Suppressor macrophage treated with lipopolysaccharide for 4 hours (primary cell): ENCODE measurements at regions not wholly inside any gene's neighbourhood (a gene's known extent, or its start where the extent isn't known, plus 50 kb on each side); places are given as distances from the start of the nearest gene placed in this dataset.

ENCODE experiments used
- DNase-seq: peaks from one replicate; pipeline ENCODE4 v3.0.0-alpha.2; 2020

DNA sequence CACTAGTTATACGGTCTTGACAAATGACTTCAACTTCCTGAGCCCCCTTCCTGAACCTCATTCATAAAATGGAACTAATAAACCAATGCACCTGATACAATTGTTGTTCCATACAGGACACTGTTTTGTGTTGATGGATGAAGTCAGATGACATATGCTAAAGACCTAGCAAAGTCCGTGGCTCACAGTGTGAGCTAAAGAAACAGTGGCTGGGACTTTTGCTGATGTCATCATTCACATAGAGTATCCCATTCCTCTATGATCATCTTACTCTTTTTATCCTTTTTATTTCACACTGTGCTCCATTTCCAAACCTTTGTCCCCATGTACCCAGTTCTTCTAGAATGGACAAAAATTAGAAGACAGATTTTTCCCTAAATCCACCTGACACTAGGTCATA is 83.7 kb upstream of the KAZN start:
- no peak for DNase-seq

DNA sequence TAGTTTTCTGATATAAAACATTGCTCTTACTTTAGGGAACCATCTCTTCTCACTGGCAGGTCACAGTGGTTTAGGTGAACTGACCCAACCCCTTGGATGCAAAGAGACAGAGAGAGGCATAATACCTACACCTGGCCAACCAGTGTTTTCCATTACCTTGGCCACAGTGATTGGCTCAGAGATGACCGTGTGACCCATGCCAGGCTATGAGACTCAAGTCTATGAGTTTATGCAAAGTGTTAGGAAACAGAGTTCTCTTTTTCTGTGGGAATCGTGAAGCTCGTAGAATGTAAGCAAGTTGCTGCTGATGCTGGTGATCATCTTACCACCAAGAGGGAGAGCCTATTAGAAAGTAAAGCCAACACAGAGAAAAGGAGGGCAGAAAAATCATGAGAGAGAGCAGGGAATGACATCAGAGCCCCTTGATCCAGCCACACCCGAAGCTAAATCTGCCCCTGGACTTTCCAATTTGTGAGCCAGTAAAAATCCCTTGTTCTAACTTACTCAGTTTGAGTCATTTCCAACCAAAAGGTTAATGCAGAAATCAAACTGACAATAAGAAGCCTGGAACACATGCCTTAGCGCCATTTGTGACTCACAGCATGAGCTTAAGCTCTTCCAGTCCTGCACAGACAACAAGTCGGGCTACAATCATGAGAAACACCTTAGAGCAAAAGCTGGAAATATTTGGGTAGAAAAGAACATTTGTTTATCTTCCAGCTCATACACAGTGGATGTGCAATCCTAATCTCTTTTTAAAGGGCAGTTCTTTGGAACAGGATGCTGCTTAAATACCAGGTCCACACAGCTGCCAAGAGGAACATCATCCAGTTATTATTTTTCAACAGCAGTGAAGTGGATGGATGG is 81.3 kb upstream of the KAZN start:
- DNase-seq, result peak; percentile 57

DNA sequence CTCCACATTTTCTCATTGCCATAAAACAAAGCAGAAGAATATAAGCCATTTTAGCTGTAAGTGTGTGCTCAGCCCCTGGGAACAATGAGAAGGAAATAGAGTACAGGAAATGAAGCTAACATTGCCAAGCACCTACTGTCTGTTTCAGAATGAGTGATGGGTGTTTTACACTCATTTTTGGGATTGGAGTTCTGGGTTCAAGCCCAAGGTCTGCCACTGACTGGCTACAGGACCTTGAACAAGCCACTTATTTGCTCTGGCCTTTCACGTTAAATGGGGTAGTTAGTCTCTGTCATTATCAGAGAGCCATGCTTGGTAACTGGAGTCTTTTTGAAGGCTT is 80.7 kb upstream of the KAZN start:
- DNase-seq, result peak; percentile 13

DNA sequence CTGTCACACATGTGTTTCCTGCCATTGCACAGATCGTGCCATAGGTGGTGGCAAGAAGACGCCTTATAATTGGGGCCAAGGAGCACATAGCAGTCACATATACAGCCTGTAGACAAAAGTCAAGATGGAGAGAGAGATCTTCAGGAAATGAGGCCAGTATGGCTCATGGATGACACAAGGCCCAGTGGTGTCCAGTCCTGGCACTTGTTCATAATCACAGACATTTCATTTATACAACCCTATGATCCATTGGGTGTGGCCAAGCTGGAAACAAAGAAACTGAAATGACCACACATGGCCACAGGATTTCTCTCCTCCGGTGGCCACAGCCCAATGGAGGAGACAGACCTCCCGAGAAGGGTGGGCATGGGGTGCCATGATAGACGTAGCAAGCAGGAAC is 78.5 kb upstream of the KAZN start:
- DNase-seq, result no peak

DNA sequence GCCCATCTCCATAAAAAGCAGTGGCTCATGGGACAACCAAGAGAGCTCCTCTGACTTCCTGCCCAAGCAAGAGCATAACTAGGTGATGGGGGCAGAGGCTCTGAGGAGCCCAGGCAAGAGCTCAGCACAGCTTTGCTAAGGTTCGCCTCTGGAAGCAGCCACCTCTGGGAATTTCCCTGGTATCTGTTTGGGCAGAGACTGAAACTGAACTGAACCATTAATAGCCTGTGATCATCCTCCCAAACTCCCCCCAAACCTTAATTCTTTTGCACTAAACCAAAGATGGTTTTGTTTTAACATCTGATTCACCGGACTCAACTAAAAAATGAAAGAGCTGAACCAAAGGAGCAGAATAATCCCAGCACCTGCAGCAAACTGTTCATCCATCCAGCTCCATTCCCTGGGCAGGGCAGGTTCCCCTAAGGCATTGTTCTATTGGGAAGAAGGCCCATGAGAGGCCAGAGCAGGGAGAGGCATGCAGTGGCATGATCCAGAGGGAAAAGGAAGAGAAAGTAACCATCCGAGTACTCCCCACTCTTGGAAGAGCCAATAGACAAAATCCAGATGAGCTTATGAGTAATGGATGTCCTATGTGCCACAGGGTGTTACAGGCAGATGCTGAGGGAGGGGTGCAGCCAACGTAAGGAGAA is 77.8 kb upstream of the KAZN start:
- no peak for DNase-seq

DNA sequence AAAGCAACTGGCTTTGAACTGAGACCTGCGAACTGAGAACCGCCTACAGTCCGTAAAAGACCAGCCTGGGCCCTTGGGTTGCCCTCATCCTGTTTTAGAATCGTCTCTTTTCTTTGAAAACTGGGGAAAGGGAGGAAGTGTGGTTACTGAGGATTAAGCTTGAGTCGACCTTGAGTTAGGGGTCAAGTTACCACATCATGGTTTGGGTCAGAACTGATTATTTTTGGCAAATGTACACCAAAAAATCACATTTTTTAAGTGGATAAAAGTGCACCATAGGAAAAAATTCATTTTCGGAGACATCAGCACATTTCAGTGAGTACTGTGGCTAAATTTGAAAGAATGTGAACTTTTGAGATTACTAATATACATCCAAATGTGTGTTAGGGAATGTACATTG is 76.9 kb upstream of the KAZN start:
- DNase-seq, result no peak

DNA sequence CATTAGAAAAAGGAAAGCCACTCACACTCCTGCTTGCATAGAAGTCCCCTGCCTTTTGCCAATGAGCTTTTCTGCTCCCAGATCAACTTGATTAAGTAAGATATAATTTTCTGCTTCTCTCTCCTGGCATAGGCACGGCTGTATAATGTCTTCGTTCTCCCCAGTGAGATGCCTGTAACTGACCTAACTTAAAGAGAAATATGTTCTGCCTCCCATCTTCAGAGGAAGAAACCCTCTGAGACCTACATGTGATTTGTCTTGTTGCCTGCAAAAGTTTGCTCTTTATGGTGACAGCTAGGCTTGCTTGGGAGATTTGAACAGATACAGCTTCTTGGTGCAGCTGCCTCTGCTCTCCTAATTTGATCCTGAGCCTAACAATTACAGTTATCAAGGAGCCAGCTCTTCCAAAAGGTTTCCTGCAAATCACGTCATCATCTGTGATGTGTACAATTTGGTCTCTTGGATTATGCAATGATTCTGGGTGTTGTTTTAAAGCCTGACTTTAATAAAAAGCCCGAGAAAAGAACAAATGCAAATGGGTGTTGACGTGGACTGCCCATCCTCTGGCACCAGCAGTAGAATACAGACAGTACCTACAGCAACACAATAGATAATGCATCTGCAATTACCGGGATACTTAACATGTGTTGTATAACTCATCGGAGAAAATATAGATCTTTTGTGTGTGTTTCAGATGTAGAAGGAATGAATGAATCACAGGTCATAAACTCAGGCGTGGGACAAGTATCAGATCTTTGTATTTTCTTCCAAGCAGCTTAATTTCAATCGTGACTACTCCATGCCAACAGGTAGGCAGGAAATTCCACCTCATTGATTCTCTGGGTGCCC is 76.2 kb upstream of the KAZN start:
- no peak for DNase-seq

DNA sequence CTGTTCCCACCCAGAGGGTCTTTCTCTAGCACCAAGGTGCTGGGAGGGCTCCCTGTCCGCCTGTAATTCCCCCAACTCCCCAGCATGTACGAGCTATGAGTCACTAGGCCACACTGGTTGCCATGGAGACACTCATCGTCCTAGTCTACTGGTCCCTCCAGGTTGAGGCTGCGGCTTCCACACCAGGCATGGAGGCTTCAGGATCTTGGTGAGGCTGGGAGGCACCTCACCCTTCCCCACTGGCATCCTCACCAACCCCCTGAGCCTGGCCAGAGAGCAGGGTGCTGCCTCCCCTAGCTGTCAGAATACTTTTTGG is 75.6 kb upstream of the KAZN start:
- no peak for DNase-seq

DNA sequence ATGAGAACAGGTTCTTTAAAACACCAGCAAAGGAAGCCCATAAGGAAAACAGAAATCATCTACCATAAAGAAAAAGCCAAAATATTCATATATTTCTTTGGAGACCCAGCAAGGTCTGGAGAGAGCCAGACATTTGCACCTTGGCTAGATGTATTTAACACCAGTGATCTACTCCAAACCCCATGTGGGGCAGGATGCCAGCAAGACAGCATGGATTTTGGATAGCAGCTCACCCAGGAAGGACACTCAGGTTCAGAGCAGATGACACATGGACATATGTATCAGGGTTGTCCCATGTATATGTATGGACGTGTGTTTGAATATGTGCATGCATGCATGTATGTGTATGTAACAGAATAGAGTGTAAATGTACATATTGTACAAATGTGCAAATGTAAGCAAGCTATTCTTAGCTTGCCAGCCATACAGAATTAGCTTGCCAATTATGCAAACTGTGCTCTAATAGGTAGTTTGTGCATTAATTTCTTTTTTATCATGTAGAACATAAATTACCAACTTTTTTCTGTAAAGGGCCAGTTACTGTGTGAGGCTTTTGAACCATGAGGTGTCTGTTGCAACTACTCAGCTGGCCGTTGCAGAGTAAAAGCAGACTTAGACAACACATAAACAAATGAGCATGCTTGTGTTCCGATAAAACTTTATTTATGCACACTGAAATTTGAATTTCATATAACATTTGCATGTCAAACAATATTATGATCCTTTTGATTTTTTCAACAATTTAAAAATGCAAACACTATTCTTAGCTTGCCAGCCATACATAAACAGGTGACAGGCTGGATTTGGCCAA is 73.5 kb upstream of the KAZN start:
- DNase-seq, result no peak

DNA sequence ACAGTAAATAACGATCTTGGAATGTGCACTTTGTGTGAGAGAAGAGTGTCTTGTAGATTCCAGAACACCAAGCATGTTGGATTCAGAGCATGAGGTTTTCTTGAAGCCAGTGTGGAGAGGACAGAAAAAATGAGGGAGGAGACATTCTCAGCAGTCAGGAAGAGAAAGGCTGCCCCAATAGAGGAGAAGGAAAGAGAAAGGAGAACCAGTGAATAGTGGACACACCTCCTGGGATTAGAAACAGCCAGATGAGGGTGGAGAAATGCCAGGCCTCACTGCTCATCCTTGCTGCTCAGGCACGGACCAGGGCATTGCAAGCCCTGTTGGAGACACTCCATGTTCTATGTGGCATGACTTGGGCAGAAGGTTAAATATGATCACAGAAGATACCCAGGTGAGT is 69.0 kb upstream of the KAZN start:
- DNase-seq, result no peak

DNA sequence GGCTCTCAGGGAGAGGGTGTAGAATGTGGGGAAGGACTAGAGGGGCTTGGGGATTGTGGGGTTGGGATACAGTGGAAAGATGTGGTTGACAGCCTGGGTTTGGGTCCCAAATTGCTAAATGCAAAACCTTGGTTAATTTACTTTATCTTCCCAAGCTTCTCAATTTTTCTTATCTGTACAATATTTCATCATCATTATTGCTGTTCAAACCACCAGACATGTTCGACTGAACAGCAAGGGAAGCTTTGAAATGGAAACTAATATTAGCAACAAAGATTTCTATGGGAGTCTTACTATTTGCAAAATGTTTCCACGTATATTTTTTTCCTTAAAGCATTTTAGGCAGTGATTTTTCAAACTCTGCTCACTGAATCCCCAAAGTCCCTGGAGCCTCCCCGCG is 67.0 kb upstream of the KAZN start:
- DNase-seq, result no peak

DNA sequence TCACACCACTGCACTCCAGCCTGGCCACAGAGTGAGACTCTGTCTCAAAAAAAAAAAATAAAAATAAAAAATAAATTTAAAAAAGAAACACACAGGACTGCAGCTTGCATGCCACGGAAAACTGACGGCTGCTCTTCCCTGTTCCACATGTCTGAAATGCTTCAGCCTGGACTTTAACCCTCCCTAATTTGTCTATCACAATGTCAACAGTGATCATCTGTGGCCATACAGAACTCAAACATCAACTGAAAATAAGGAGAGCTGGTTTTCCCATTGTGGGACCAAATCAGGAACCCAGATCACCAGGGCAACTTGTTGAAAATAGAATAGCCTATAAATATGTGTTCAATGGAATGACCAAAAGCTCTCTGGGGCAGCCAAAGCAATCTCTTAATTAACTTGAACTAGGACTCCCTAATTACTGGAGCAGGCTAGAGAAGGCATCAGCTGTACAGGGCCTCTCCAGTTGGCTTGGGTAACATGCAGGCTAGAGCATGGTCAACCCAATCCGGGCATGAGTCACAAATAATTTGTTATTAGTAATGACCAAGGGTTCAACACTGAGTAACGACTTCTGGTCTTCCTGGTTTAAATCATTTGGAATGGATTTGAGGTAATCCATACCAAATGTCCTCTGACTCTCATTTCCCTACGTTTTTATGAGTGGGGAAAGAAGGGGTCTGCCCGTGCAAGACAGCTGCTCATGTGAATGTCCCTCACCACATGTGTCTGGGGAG is 62.7 kb upstream of the KAZN start:
- DNase-seq, result no peak

DNA sequence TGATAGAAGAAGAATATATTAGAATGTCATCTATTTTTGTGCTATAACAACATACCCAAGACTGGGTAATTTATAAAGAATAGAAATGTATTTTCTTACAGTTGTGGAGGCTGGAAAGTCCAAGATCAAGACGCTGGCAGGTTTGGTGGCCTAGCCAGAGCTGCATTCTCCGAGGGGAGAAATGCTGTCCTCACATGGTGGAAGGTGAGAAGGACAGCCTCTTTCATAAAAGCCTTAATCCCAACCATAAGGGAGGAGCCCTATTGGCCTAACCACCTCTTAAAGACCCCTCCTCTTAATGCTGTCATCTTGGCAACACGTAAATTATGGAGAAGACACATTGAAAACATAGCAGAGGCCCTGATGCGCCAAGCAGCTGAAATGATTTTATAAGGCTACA is 60.1 kb upstream of the KAZN start:
- no peak for DNase-seq

DNA sequence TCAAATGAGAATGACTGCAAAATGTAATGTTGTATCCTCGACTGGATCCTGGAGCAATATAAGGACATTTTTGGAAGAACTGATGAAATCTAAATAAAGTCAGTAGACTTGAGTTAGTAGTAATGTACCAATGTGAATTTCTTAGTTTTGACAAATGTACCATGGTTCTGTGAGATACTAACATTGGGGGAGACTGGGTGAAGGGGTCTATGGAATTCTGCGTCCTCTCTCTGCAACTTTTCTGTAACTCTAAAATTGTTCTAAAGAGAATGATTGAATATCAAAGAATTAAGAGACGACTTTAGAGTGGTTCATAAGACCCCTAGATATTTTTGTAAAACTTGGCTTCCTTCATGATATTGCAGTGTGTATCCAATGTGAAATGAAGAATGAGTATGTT is 59.2 kb upstream of the KAZN start:
- no peak for DNase-seq

DNA sequence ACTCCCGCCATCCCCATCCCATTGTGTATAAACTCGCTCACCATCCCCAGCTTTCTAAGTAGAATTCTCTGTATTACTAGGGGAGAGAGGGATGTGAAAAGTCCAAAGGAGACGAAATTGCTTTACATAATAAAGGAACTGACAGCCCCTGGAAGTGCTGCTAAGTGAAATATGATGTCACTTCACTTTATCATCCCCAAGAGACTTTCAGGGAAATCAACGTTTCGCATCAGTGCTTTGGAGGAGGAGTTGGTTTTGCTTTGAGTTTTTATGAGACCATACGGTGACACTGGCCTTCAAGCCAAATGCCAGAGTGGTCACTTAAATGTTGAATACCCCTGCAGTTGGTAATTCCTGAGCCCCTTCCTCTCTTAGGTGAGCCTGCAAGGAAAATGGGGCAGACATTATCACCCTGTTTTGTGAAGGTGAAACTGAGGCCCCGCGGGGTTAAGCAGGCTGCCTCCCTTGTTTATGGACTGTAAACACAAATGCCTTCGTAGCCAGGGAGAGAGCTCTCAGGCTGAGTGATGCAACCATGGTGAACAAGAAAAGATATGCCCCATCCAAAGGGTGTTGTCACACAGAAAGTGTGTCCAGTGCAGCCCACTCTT is 58.4 kb upstream of the KAZN start:
- DNase-seq, result no peak

DNA sequence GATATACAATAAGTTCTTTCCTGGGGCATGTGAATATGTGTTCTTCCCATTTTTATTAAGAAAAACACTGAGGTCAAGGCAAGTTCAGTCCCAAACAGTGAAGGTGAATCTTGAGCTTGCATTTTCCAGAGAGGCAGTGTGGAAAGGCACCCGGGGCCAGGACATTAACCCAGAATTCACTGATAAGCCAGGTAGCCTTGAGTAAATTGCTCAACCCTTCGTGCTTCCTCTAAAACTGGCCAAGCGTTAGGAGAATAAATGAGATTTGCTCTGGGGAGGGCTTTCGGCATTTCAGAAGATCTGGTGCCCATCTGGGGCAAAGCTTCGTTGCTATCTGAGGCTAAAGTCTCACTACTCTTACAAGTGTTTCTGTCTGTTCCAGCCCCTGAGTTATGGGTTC is 57.1 kb upstream of the KAZN start:
- no peak for DNase-seq

DNA sequence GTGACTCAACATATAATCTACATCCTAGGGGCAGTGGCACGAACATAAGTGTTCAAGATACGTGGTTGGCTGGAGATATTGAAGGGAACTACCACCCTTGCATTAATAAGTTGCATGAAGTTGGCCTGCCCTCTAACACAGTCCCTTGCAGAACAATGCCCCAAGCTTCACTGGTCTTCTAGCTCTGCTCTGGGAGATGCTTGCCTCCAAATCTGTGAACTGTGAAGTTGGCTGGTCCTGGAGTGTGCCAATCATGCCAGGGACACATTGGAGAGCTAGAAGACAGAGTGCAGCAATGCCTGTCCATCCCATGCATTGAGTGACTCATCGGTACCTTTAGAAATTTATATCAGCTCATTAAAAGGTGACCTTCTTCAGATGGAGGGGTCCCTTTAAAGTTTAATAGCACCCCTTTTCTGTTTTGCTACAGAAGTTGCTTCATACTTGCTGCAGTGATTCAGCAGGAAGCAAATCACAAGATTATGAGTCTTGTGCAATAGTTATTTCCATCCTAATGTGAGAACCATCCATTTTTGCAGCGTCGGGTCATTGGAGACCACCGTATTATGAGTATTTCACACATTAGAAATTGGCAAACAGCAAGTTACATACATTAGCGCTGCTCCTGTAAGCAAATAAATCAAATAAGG is 55.2 kb upstream of the KAZN start:
- peak; percentile 64 for DNase-seq

DNA sequence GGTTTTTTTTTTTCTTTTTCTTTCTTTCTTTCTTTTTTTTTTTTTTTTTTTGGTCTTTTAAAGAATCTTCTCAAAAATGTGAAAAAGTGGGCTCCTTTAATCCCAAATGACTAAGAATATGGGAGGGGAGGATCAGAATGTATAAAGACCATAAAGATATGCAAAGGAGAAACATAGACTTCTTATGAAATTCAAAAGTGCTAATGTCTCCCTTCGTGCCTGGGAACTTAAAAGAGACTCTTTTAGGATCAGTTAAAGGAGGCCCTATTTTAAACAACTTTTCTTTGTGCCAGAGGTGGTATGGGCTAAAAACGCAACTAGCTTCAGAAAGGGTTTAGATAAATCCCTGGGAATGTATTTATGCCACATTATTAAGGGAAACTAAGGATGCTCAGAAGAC is 54.2 kb upstream of the KAZN start:
- DNase-seq, result no peak

DNA sequence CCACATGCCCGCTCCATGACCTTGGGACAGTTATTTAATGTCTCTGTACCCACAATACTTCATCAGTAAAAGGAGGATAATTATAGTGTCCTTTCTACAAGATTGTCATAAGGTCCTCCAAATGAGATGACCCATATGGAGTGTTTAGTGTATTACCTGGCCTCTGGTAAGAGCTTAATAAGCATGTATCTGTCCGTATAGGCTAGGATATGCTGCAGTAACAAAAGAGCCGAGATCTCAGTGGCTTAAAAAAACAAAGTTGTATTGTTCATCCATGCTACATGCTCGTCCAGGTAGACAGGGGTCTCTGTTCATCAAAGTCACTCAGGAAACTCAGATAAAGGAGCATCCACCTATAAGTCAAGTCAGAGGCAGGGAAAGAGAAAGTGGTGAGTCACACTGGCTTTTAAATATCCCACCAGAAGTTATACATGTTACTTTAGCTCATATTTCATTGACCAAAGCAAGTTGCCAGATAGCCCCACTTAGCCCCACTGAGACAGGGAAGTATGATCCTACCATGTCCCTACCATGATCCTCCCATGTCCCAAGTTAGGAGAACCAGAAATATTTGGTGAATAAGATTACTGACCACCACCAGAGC is 53.0 kb upstream of the KAZN start:
- no peak for DNase-seq

DNA sequence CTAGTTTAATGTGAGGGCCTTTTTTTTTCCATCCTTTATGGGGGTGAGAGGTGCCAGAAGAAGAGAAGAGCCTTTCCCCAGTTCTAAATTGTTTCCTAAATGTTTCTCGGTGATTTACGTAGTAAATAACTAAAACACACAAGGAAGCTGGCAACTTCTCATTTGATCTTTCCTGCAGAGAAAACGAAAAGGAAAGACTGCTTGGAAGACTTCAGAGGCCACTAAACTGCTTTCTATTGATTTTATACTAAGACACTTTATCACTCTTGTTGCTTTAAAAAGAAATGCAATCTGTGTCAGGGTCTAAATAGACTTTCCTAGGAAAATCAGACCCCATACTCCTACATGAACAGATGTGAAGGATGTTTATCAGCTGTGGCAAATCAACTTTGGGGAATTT is 52.1 kb upstream of the KAZN start:
- no peak for DNase-seq
